HG03097 (cell line): ENCODE measurements at regions not wholly inside any gene's neighbourhood (a gene's known extent, or its start where the extent isn't known, plus 50 kb on each side); places are given as distances from the start of the nearest gene placed in this dataset.
"Not testable (repeated sequence)": the region's sequence is repeated elsewhere in the genome, so short reads cannot be mapped to it uniquely, and the experiment has no call there.

Experiments
- ATAC-seq: cut with Tn5 transposase; IDR thresholded peaks from one replicate; pipeline ENCODE4 v1.9.1; 2021; ENCODE audit not compliant: unreplicated experiment, low FRiP score

- no peak for ATAC-seq
Measured at GRCh38 chr10:55191236-55191860, 390.3 kb upstream of the PCDH15 start.

GRCh38 chr10:55183993-55184392 is 383.0 kb upstream of the PCDH15 start:
- no peak for ATAC-seq

- no peak for ATAC-seq
Measured at GRCh38 chr10:55180357-55180756, 379.3 kb upstream of the PCDH15 start.

GRCh38 chr10:55174419-55174818 is 373.4 kb upstream of the PCDH15 start:
- ATAC-seq: no peak

GRCh38 chr10:55169493-55169892 is 368.5 kb upstream of the PCDH15 start:
- no peak for ATAC-seq

- ATAC-seq: no peak
Measured at GRCh38 chr10:55168343-55168742, 367.3 kb upstream of the PCDH15 start.

- ATAC-seq: no peak
Measured at GRCh38 chr10:55163388-55163979, 362.5 kb upstream of the PCDH15 start.

- ATAC-seq: not testable (repeated sequence)
Measured at GRCh38 chr10:55162321-55162720, 361.3 kb upstream of the PCDH15 start.

GRCh38 chr10:55160655-55161283 is 359.7 kb upstream of the PCDH15 start:
- no peak for ATAC-seq

- no peak for ATAC-seq
Measured at GRCh38 chr10:55158633-55159032, 357.6 kb upstream of the PCDH15 start.

- ATAC-seq: no peak
Measured at GRCh38 chr10:55146032-55146431, 345.0 kb upstream of the PCDH15 start.

GRCh38 chr10:55144001-55144400 is 343.0 kb upstream of the PCDH15 start:
- ATAC-seq: no peak

- no peak for ATAC-seq
Measured at GRCh38 chr10:55141892-55142291, 340.9 kb upstream of the PCDH15 start.

GRCh38 chr10:55137063-55137462 is 336.0 kb upstream of the PCDH15 start:
- ATAC-seq: no peak

- ATAC-seq: no peak
Measured at GRCh38 chr10:55104738-55105137, 303.7 kb upstream of the PCDH15 start.

GRCh38 chr10:55098452-55098851 is 297.4 kb upstream of the PCDH15 start:
- ATAC-seq: no peak

GRCh38 chr10:55091691-55092328 is 290.8 kb upstream of the PCDH15 start:
- no peak for ATAC-seq

GRCh38 chr10:55078121-55078520 is 277.1 kb upstream of the PCDH15 start:
- no peak for ATAC-seq

- no peak for ATAC-seq
Measured at GRCh38 chr10:55065185-55065584, 264.2 kb upstream of the PCDH15 start.

- ATAC-seq: no peak
Measured at GRCh38 chr10:55063811-55064210, 262.8 kb upstream of the PCDH15 start.

- no peak for ATAC-seq
Measured at GRCh38 chr10:55062349-55062748, 261.3 kb upstream of the PCDH15 start.

- ATAC-seq: no peak
Measured at GRCh38 chr10:55058800-55059199, 257.8 kb upstream of the PCDH15 start.
